Testis (tissue), 2 donors: ENCODE measurements at regions not wholly inside any gene's neighbourhood (a gene's known extent, or its start where the extent isn't known, plus 50 kb on each side); places are given as distances from the start of the nearest gene placed in this dataset.

Source experiments
- POLR2A ChIP-seq: fragments of 450-650 bp; IDR thresholded peaks from one replicate; pipeline ENCODE4 v1.6.1; 2017; ENCODE audit warnings: antibody characterized with exemption, mild to moderate bottlenecking, moderate library complexity
- TF ChIP-seq, protein P1 (sequence below), 3 experiments: fragments of 450-650 bp in 2 of 3; fragments of 200-600 bp in 1 of 3; sonication (generic) in 1 of 3; IDR thresholded peaks; one replicate each; pipeline ENCODE4 v1.5.1; 2016 to 2019; ENCODE audit warnings: antibody characterized with exemption in 3 of 3, mild to moderate bottlenecking in 2 of 3, moderate library complexity in 1 of 3

- TF ChIP-seq, protein P1, sequence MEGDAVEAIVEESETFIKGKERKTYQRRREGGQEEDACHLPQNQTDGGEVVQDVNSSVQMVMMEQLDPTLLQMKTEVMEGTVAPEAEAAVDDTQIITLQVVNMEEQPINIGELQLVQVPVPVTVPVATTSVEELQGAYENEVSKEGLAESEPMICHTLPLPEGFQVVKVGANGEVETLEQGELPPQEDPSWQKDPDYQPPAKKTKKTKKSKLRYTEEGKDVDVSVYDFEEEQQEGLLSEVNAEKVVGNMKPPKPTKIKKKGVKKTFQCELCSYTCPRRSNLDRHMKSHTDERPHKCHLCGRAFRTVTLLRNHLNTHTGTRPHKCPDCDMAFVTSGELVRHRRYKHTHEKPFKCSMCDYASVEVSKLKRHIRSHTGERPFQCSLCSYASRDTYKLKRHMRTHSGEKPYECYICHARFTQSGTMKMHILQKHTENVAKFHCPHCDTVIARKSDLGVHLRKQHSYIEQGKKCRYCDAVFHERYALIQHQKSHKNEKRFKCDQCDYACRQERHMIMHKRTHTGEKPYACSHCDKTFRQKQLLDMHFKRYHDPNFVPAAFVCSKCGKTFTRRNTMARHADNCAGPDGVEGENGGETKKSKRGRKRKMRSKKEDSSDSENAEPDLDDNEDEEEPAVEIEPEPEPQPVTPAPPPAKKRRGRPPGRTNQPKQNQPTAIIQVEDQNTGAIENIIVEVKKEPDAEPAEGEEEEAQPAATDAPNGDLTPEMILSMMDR (IDR thresholded peaks at IDR 0.05), result no peak
- TF ChIP-seq POLR2A, result no peak
These were observed 286.8 kb upstream of the DUSP10 start for GRCh38 chr1:222028676-222029075.
